ENCODE measurements at regions not wholly inside any gene's neighbourhood (a gene's known extent, or its start where the extent isn't known, plus 50 kb on each side); places are given as distances from the start of the nearest gene placed in this dataset.

DNA sequence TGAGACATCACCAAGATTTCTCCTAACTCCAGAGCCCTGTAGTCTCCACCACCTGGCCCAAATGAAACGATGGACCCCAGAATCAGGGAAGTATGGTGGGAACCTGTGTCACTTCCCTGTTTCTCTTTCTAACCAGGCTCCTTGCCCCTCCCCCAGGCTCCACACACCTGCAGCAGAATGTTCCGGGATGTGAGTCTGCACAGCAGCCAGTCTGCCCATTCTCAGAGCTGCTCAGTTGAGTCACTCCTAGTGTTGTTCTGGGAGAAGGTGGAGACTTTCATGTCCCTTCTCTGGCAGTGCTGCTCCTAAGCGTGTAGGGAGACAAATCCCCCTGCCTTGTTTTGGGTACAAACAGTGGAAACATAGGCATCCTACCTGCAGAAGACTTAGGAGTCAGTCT lies 76.0 kb upstream of the XPA start:
- peaks cover 33% of the 10 kb centered on the region for H3K27me3 ChIP-seq (ENCODE audit: control insufficient read depth, insufficient read depth, low read length)
- no peaks in the 10 kb centered on the region; the same call in 1 of the 2 replicates for H3K4me1 ChIP-seq (ENCODE audit: control insufficient read depth, insufficient read depth, low read length)
- no peak overlapping the region for H2BK15ac ChIP-seq (ENCODE audit: low read depth, low read length)
- no TSS peak for BruUV-seq (replicated peaks)
- no peak overlapping the region for H4K8ac ChIP-seq (ENCODE audit: low read depth in 2 of 2, low read length in 2 of 2)
- H4K20me1 ChIP-seq (ENCODE audit: insufficient read depth, low read length) = no peaks in the 10 kb centered on the region
- no peak for ATAC-seq (ENCODE audit: low read depth)
- no CpG with 5 or more reads among the region's 3 CpGs for WGBS, 2 experiments (ENCODE audit: extremely low coverage in 2 of 2, insufficient read length in 1 of 2)
- no peaks in the 10 kb centered on the region for H3K79me1 ChIP-seq (ENCODE audit: low read depth in 1 of 2, low read length in 2 of 2)
- H3K36me3 ChIP-seq (ENCODE audit: control insufficient read depth, insufficient read depth, low read length) = no peaks in the 10 kb centered on the region
- ChIA-PET POLR2A (ENCODE audit: unreplicated experiment) (no interaction called here), CTCF (no interaction called here)
- no peaks in the 10 kb centered on the region for H3K9me1 ChIP-seq (ENCODE audit: insufficient read depth, low read length)
- H2AFZ ChIP-seq (replicated peaks; ENCODE audit: low read length, poor library complexity) = no peak overlapping the region
- H4K91ac ChIP-seq (ENCODE audit: insufficient read depth, low read depth, low read length) = no peak overlapping the region
- no peak overlapping the region for H3K4me3 ChIP-seq (ENCODE audit: insufficient read depth, low read depth, low read length)
- H3K4me2 ChIP-seq (ENCODE audit: low read depth, low read length) = no peak overlapping the region
- H2BK120ac ChIP-seq (ENCODE audit: low read depth, low read length) = no peak overlapping the region
- H2BK5ac ChIP-seq (ENCODE audit: low read depth, low read length, poor library complexity, severe bottlenecking) = no peak overlapping the region
- H3K14ac ChIP-seq (replicated peaks; ENCODE audit: low read depth, low read length) = no peak overlapping the region
- H4K5ac ChIP-seq (ENCODE audit: low read depth, low read length) = no peak overlapping the region
- H2BK20ac ChIP-seq (ENCODE audit: low read depth, low read length) = no peak overlapping the region
- H3K4ac ChIP-seq (ENCODE audit: low read depth, low read length) = no peak overlapping the region
- H3K9ac ChIP-seq (ENCODE audit: low read depth, low read length) = no peak overlapping the region
- no peak overlapping the region for H3K56ac ChIP-seq (ENCODE audit: extremely low read depth, insufficient read depth, low read length)
- no peak overlapping the region for H3K18ac ChIP-seq (ENCODE audit: low read depth, low read length)
- dilution Hi-C loops (cut with HindIII; ENCODE audit: low sequenced_read_pairs, unreplicated experiment) = no loop called here
- no peak overlapping the region for H2AK5ac ChIP-seq (ENCODE audit: low read depth, low read length)
- H3K27ac ChIP-seq (ENCODE audit: insufficient read depth, low read length) = no peak overlapping the region
- H3K23ac ChIP-seq (ENCODE audit: low read depth, low read length) = no peak overlapping the region
- in situ Hi-C loops (cut with MboI; ENCODE audit: low sequenced_read_pairs) = no loop called here
- H2AK9ac ChIP-seq (replicated peaks; ENCODE audit: low read depth, low read length, poor library complexity) = no peak overlapping the region
- no peak for TF ChIP-seq SMC3 (IDR thresholded peaks at IDR 0.05; ENCODE audit: low read depth, low read length)
- TF ChIP-seq, protein P1, sequence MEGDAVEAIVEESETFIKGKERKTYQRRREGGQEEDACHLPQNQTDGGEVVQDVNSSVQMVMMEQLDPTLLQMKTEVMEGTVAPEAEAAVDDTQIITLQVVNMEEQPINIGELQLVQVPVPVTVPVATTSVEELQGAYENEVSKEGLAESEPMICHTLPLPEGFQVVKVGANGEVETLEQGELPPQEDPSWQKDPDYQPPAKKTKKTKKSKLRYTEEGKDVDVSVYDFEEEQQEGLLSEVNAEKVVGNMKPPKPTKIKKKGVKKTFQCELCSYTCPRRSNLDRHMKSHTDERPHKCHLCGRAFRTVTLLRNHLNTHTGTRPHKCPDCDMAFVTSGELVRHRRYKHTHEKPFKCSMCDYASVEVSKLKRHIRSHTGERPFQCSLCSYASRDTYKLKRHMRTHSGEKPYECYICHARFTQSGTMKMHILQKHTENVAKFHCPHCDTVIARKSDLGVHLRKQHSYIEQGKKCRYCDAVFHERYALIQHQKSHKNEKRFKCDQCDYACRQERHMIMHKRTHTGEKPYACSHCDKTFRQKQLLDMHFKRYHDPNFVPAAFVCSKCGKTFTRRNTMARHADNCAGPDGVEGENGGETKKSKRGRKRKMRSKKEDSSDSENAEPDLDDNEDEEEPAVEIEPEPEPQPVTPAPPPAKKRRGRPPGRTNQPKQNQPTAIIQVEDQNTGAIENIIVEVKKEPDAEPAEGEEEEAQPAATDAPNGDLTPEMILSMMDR (conservative IDR thresholded peaks at IDR 0.05; ENCODE audit: low read depth, low read length) = no peak
- no peaks in the 10 kb centered on the region for H3K9me3 ChIP-seq (ENCODE audit: control insufficient read depth, insufficient read depth, low read length)
- intact Hi-C loops (cut with micrococcal nuclease) = no loop called here
- DNase-seq = no peak
